ENCODE measurements at regions not wholly inside any gene's neighbourhood (a gene's known extent, or its start where the extent isn't known, plus 50 kb on each side); places are given as distances from the start of the nearest gene placed in this dataset.

- no peaks in the 10 kb centered on the region for H3K79me2 ChIP-seq (ENCODE audit: insufficient read depth, low read length)
- no peak overlapping the region for H3K4me2 ChIP-seq (ENCODE audit: low read depth, low read length, poor library complexity, severe bottlenecking)
- no peak overlapping the region for H2AFZ ChIP-seq (ENCODE audit: low read length)
These were observed 547.3 kb upstream of the PLXNA2 start for GRCh38 chr1:208791456-208791855.

DNA sequence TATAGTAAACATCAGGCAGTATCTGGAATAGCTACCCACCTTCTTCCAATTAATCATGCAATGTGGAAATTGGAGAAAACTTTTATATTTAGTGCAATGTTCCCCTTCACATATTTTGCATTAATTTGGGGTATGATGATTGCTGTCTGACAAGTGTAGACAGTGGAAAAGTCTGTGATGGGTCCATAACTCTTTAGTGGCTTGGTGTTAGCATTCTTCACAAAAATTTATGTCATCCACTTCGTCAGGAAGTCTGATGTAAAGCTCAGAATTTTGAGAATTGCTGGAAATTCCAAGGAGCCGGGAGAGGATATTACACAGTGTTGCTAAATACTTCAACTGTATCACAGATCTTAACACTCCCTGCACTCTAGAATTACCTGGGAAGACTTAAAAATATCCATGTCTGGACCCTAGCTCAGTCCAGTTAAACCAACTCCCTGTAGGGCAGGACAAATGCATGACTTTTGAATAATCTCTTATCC, 549.7 kb upstream of the PLXNA2 start:
- no peak overlapping the region for H3K4me3 ChIP-seq (ENCODE audit: low read length, poor library complexity, severe bottlenecking)
- no peaks in the 10 kb centered on the region for H3F3A ChIP-seq (ENCODE audit: low read depth)
- no peaks in the 10 kb centered on the region for H3K79me2 ChIP-seq (ENCODE audit: insufficient read depth, low read length)
- H4K20me1 ChIP-seq (ENCODE audit: insufficient read depth, low read length, poor library complexity, severe bottlenecking), result no peaks in the 10 kb centered on the region
- TF ChIP-seq EZH2phosphoT487 (IDR thresholded peaks at IDR 0.05; ENCODE audit: borderline replicate concordance), result no peak
- no peak for TF ChIP-seq CTCF (conservative IDR thresholded peaks at IDR 0.05; ENCODE audit: low read length)
- no peaks in the 10 kb centered on the region for H3K36me3 ChIP-seq (ENCODE audit: insufficient read depth, low read length)
- no peak overlapping the region for H3K4me2 ChIP-seq (ENCODE audit: low read depth, low read length, poor library complexity, severe bottlenecking)
- no peak overlapping the region for H3K9ac ChIP-seq (ENCODE audit: low read depth, low read length, poor library complexity, severe bottlenecking)
- no peaks in the 10 kb centered on the region for H3K9me2 ChIP-seq (replicated peaks; ENCODE audit: low read depth, low read length)
- H2AFZ ChIP-seq (ENCODE audit: low read length), result no peak overlapping the region
- no peaks in the 10 kb centered on the region for H3K9me3 ChIP-seq (ENCODE audit: insufficient read depth, low read depth, low read length)
- no peaks in the 10 kb centered on the region for H3K4me1 ChIP-seq (ENCODE audit: insufficient read depth, low read length, poor library complexity, severe bottlenecking)
- H3K27me3 ChIP-seq (ENCODE audit: insufficient read depth, low read length, poor library complexity, severe bottlenecking), result no peaks in the 10 kb centered on the region

More at GRCh38 chr1:208791456-208791855, 547.3 kb upstream of the PLXNA2 start:
- H3K36me3 ChIP-seq (ENCODE audit: insufficient read depth, low read length), result no peaks in the 10 kb centered on the region
- H3K9me3 ChIP-seq (ENCODE audit: insufficient read depth, low read depth, low read length), result no peaks in the 10 kb centered on the region
- H4K20me1 ChIP-seq (ENCODE audit: insufficient read depth, low read length, poor library complexity, severe bottlenecking), result no peaks in the 10 kb centered on the region
- no peak overlapping the region for H3K4me3 ChIP-seq (ENCODE audit: low read length, poor library complexity, severe bottlenecking)
- H3K9me2 ChIP-seq (replicated peaks; ENCODE audit: low read depth, low read length), result no peaks in the 10 kb centered on the region
- H3K27me3 ChIP-seq (ENCODE audit: insufficient read depth, low read length, poor library complexity, severe bottlenecking), result no peaks in the 10 kb centered on the region
- no peak for TF ChIP-seq EZH2phosphoT487 (IDR thresholded peaks at IDR 0.05; ENCODE audit: borderline replicate concordance)
- no peak for TF ChIP-seq CTCF (conservative IDR thresholded peaks at IDR 0.05; ENCODE audit: low read length)
- no peaks in the 10 kb centered on the region for H3K4me1 ChIP-seq (ENCODE audit: insufficient read depth, low read length, poor library complexity, severe bottlenecking)
- no peak overlapping the region for H3K9ac ChIP-seq (ENCODE audit: low read depth, low read length, poor library complexity, severe bottlenecking)
- no peaks in the 10 kb centered on the region for H3F3A ChIP-seq (ENCODE audit: low read depth)

DNA sequence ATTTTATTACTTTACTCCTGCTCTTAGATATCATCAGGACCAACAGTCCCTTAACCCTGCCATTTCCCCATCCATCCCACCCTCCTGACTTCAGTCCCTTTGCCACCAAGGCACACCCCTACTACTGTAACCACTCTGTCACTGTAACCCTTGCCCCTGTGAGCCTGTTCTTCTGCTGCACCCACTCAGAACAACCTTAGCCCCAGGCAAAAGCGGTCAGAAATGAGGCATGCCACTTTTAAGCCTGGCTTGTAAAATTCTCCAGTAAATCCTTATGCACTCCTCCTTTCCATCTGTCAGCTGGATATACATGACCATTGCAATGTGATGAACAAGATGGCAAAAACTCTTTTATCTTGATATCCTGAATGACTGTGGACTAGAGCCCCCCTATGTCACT, 555.0 kb upstream of the PLXNA2 start:
- H3K4me3 ChIP-seq (ENCODE audit: low read length, poor library complexity, severe bottlenecking), result no peak overlapping the region
- no peaks in the 10 kb centered on the region for H3K79me2 ChIP-seq (ENCODE audit: insufficient read depth, low read length)
- no peaks in the 10 kb centered on the region for H3K9me3 ChIP-seq (ENCODE audit: insufficient read depth, low read depth, low read length)
- H3K36me3 ChIP-seq (ENCODE audit: insufficient read depth, low read length), result no peaks in the 10 kb centered on the region
- no peaks in the 10 kb centered on the region for H3K9me2 ChIP-seq (replicated peaks; ENCODE audit: low read depth, low read length)
- H3F3A ChIP-seq (ENCODE audit: low read depth), result no peaks in the 10 kb centered on the region
- TF ChIP-seq CTCF (conservative IDR thresholded peaks at IDR 0.05; ENCODE audit: low read length) (no peak), EZH2phosphoT487 (IDR thresholded peaks at IDR 0.05; ENCODE audit: borderline replicate concordance) (no peak)
- H3K4me2 ChIP-seq (ENCODE audit: low read depth, low read length, poor library complexity, severe bottlenecking), result no peak overlapping the region
- no peak overlapping the region for H2AFZ ChIP-seq (ENCODE audit: low read length)
- no peaks in the 10 kb centered on the region for H4K20me1 ChIP-seq (ENCODE audit: insufficient read depth, low read length, poor library complexity, severe bottlenecking)
- no peaks in the 10 kb centered on the region for H3K4me1 ChIP-seq (ENCODE audit: insufficient read depth, low read length, poor library complexity, severe bottlenecking)
- no peaks in the 10 kb centered on the region for H3K27me3 ChIP-seq (ENCODE audit: insufficient read depth, low read length, poor library complexity, severe bottlenecking)
- H3K9ac ChIP-seq (ENCODE audit: low read depth, low read length, poor library complexity, severe bottlenecking), result no peak overlapping the region

Data from Loucy (cell line).